DND-41 (cell line): ENCODE measurements at regions not wholly inside any gene's neighbourhood (a gene's known extent, or its start where the extent isn't known, plus 50 kb on each side); places are given as distances from the start of the nearest gene placed in this dataset.

Experiments
- ATAC-seq: fragments of 200-7000 bp; cut with Tn5 transposase; 3 replicates; pipeline ENCODE4 v1.9.1; 2021; ENCODE audit warnings: low read depth; ENCODE audit not compliant: insufficient read depth
- DNase-seq: peaks from one replicate; pipeline ENCODE4 v3.0.0-alpha.2; 2020
- H2AFZ ChIP-seq: 2 replicates; pipeline ENCODE4 v1.6.0; 2012; ENCODE audit warnings: low read depth, low read length
- H3K27ac ChIP-seq: 2 replicates; pipeline ENCODE4 v1.5.1; 2012; ENCODE audit warnings: low read length, inconsistent platforms
- H3K27me3 ChIP-seq: fragments of 200-600 bp; sonication (generic); 2 replicates; pipeline ENCODE4 v1.6.0; 2012; ENCODE audit warnings: low read length, mild to moderate bottlenecking, inconsistent platforms; ENCODE audit not compliant: insufficient read depth, poor library complexity
- H3K36me3 ChIP-seq: 2 replicates; pipeline ENCODE4 v1.5.1; 2012; ENCODE audit warnings: low read length, inconsistent platforms; ENCODE audit not compliant: insufficient read depth
- H3K4me1 ChIP-seq: 2 replicates; pipeline ENCODE4 v1.5.1; 2012; ENCODE audit warnings: mild to moderate bottlenecking, low read length; ENCODE audit not compliant: insufficient read depth
- H3K4me2 ChIP-seq: 2 replicates; pipeline ENCODE4 v1.6.0; 2012; ENCODE audit warnings: mild to moderate bottlenecking, moderate library complexity, low read length, inconsistent platforms; ENCODE audit not compliant: insufficient read depth
- H3K4me3 ChIP-seq, 2 experiments: fragments of 200-600 bp in 1 of 2; shearing (Covaris generic) in 1 of 2; 2 replicates each; pipeline ENCODE4 v1.5.1; 2012 to 2016; ENCODE audit warnings: inconsistent platforms in 2 of 2, low read length in 2 of 2, mild to moderate bottlenecking in 2 of 2, low read depth in 1 of 2, moderate library complexity in 1 of 2
- H3K79me2 ChIP-seq: 2 replicates; pipeline ENCODE4 v1.6.0; 2012; ENCODE audit warnings: low read length, inconsistent platforms; ENCODE audit not compliant: insufficient read depth
- H3K9ac ChIP-seq: 2 replicates; pipeline ENCODE4 v1.6.0; 2012; ENCODE audit warnings: low read depth, mild to moderate bottlenecking, inconsistent platforms, low read length, moderate library complexity
- H3K9me3 ChIP-seq: 2 replicates; pipeline ENCODE4 v1.5.1; 2012; ENCODE audit warnings: low read length, moderate library complexity, mild to moderate bottlenecking, inconsistent platforms; ENCODE audit not compliant: insufficient read depth, severe bottlenecking
- H4K20me1 ChIP-seq: 2 replicates; pipeline ENCODE4 v1.6.0; 2012; ENCODE audit warnings: low read length; ENCODE audit not compliant: insufficient read depth
- EZH2 ChIP-seq: IDR thresholded peaks from 3 replicates; pipeline ENCODE4 v1.6.1; 2012; ENCODE audit warnings: borderline replicate concordance, low read depth, mild to moderate bottlenecking, moderate library complexity, low read length, inconsistent platforms; ENCODE audit not compliant: severe bottlenecking
- TF ChIP-seq, protein P1 (sequence below): IDR thresholded peaks from 2 replicates; pipeline ENCODE4 v1.5.1; 2012; ENCODE audit warnings: borderline replicate concordance, low read length, moderate library complexity, mild to moderate bottlenecking; ENCODE audit not compliant: poor library complexity, severe bottlenecking; ENCODE audit errors: extremely low read depth

DNA sequence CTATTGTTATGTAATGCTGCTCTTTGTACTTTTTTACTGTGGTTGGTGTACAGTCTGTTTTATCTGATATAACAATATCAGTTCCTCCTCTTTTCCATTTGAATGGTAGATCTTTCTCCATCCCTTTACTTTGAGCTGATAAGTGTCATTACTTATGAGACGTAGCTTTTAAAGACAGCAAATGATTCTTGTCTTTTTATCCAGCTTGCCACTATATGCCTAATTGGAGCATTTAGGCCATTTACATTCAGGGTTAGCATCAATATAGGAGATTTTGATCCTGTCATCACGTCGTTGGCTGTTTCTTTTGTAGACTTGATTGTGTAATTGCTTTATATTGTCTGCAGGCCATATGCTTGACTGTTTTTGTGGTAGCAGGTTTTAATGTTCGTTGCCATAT lies 894.2 kb upstream of the ATXN8OS start:
- Histone ChIP-seq H3K4me3 (no peak overlapping the region), H3K36me3 (no peaks in the 10 kb centered on the region), H3K27me3 (no peaks in the 10 kb centered on the region), H4K20me1 (no peaks in the 10 kb centered on the region), H2AFZ (no peak overlapping the region), H3K27ac (no peak overlapping the region), H3K9me3 (no peaks in the 10 kb centered on the region), H3K79me2 (no peaks in the 10 kb centered on the region), H3K4me2 (no peak overlapping the region), H3K4me1 (no peaks in the 10 kb centered on the region), H3K9ac (no peak overlapping the region)
- no peak for DNase-seq
- TF ChIP-seq, protein P1, sequence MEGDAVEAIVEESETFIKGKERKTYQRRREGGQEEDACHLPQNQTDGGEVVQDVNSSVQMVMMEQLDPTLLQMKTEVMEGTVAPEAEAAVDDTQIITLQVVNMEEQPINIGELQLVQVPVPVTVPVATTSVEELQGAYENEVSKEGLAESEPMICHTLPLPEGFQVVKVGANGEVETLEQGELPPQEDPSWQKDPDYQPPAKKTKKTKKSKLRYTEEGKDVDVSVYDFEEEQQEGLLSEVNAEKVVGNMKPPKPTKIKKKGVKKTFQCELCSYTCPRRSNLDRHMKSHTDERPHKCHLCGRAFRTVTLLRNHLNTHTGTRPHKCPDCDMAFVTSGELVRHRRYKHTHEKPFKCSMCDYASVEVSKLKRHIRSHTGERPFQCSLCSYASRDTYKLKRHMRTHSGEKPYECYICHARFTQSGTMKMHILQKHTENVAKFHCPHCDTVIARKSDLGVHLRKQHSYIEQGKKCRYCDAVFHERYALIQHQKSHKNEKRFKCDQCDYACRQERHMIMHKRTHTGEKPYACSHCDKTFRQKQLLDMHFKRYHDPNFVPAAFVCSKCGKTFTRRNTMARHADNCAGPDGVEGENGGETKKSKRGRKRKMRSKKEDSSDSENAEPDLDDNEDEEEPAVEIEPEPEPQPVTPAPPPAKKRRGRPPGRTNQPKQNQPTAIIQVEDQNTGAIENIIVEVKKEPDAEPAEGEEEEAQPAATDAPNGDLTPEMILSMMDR: no peak
- no peak for TF ChIP-seq EZH2
- no peak for ATAC-seq

DNA sequence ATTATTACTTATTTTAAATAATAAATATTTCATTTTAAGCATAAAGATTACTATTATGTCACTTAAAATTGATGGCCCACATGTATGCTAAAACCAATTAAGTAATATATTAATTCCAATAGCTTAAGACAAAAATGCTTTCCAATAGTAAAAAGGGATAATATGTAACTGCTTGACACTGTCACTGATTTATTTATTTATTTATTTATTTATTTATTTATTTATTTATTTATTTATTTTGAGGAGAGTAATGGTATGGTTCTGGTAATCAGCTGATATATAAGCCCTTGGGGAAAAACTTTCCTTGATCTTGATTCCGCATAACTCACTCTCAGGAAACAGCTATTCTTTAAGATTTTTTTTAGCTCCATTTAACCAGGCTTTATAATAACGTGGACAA lies 903.0 kb upstream of the ATXN8OS start:
- Histone ChIP-seq H3K27ac (no peak overlapping the region), H3K4me2 (no peak overlapping the region), H3K36me3 (no peaks in the 10 kb centered on the region), H3K9ac (no peak overlapping the region), H3K9me3 (no peaks in the 10 kb centered on the region), H3K27me3 (no peaks in the 10 kb centered on the region), H4K20me1 (no peaks in the 10 kb centered on the region), H3K4me3 (no peak overlapping the region), H3K79me2 (no peaks in the 10 kb centered on the region), H3K4me1 (no peaks in the 10 kb centered on the region), H2AFZ (no peak overlapping the region)
- TF ChIP-seq EZH2: no peak
- TF ChIP-seq, protein P1: no peak
- no peak for DNase-seq
- ATAC-seq: no peak

DNA sequence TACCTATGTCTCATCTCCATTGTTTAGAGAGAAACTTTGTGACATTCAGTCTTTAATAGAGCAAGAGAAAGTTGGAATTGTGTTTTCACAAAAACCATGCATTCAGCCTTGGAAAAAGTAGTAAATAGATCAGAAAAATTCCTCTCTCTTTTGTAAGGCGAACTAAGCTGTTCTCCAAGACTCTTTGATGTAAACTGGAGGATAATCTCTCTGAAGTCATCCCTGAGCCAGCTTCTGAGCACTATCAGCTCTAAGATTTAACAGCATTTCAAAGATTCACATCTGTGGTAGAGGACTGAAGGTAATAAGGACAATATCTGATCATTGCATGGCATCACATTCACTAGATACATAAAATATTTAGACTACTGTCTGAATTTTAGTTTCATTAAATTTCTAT lies 904.6 kb upstream of the ATXN8OS start:
- H2AFZ ChIP-seq: no peak overlapping the region
- H3K36me3 ChIP-seq: no peaks in the 10 kb centered on the region

DNA sequence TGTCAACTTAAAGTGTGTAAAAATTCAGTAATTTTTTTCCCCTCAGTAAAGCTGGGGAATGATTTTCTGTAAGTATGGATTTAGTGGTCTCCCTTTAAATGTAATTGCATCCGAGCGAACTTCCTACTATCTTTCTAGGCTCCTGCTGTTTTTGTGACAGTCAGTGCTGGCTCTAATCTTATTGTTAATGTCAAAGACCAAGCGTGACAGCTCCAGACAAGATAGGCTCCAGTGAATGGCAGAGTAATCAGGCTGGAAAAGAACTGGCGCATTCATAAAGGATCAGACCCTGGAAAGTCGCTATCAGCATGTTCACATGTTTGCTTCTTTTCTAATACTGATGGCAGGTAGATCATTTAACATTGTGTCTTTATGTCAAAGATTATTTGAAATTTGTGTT lies 908.0 kb upstream of the ATXN8OS start:
- Histone ChIP-seq H3K36me3 (no peaks in the 10 kb centered on the region), H4K20me1 (no peaks in the 10 kb centered on the region), H3K27ac (no peak overlapping the region), H3K9ac (no peak overlapping the region), H3K9me3 (no peaks in the 10 kb centered on the region), H3K79me2 (no peaks in the 10 kb centered on the region), H3K4me3 (no peak overlapping the region), H3K27me3 (no peaks in the 10 kb centered on the region), H3K4me2 (no peak overlapping the region), H2AFZ (no peak overlapping the region), H3K4me1 (no peaks in the 10 kb centered on the region)
- TF ChIP-seq EZH2: no peak
- TF ChIP-seq, protein P1: no peak
- no peak for DNase-seq
- no peak for ATAC-seq

More for the DNA sequence above, 904.6 kb upstream of the ATXN8OS start:
- H3K4me1 ChIP-seq: no peaks in the 10 kb centered on the region
- no peaks in the 10 kb centered on the region for H3K27me3 ChIP-seq
- H3K79me2 ChIP-seq: no peaks in the 10 kb centered on the region
- ATAC-seq (no peak), DNase-seq (no peak)
- no peak overlapping the region for H3K4me3 ChIP-seq
- TF ChIP-seq, protein P1: no peak
- no peak for TF ChIP-seq EZH2
- no peaks in the 10 kb centered on the region for H4K20me1 ChIP-seq
- H3K4me2 ChIP-seq: no peak overlapping the region
- no peak overlapping the region for H3K27ac ChIP-seq
- H3K9ac ChIP-seq: no peak overlapping the region
- H3K9me3 ChIP-seq: no peaks in the 10 kb centered on the region
